ENCODE measurements at regions not wholly inside any gene's neighbourhood (a gene's known extent, or its start where the extent isn't known, plus 50 kb on each side); places are given as distances from the start of the nearest gene placed in this dataset.

DNA sequence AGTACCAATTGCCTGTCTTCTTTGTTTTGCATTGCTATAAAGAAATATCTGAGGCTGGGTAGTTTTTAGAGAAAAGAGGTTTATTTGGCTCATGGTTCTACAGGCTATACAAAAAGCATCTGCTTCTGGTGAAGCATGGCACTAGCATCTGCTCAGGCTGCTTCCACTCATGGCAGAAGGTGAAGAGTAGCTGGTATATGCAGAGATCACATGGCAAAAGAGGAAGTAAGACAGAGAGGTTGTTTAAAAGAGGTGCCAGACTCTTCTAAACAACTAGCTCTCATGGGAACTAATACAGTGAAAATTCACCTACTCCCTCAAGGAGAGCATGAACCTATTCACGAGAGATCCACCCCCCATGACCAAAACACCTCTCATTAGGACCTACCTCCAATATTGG is 56.7 kb upstream of the GUCA2B start:
- DNase-seq, result no peak

- DNase-seq, result no peak
These were observed 64.0 kb upstream of the GUCA2B start for GRCh38 chr1:42089246-42089645.

DNA sequence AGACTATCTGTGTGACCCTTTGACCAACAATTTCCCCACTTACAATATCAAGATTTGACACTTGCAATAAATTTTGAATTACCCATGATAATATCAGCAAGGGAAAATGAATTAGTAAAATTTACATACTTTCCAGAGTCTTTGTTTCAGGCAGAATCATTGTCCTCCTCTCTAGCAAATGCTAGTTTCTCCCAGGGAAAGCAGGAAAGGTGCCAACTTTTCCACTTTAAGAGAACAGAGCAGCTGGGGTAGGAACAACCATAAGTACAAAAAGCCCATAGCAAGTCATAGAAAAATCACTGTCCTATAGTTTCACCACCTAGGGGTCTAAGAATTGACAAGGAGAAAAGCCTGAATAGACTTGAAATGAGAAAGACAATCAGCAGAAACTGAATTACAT is 67.1 kb upstream of the GUCA2B start:
- DNase-seq, result no peak

DNA sequence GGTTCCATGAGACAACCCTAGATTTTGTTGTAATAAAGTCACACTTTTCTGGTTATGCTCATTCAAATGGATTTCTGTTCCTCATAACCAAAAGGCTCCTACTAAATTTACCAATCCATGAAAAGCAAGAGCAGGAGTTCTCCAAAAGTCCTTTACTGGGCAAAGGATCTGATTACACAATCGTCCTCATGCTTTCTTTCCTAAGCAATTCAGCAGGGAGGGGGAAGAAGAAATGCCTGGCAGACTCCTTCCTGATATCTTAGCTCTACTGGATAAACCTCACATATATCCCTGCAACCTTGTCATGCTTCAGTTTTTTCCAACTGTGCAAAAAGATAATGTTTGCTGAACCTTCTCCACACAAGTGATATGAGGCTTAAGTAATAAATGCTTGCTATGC is 67.6 kb upstream of the GUCA2B start:
- DNase-seq, result no peak

DNA sequence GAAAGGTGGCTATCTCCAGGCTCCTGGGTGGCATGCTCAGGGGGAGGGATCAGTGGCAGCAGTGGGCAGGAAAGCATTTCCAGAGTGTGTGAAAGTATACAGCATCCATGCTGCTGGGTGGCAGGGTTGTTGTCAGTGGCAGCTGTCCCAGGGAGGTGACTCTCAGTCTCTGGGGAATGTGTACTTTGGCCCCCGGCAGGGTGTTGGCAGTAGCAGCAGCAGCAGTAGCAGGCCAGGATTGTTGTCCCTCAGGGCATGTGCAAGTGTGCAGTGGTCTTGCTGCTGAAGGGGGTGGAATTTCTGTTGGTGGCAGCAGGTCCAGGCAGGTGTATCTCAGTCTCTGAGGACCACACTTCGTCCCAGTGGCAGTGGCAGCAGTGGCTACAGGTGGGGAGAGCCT is 71.7 kb upstream of the GUCA2B start:
- no peak for DNase-seq

- DNase-seq, result no peak
These were observed 78.0 kb upstream of the GUCA2B start for GRCh38 chr1:42075179-42075578.

DNA sequence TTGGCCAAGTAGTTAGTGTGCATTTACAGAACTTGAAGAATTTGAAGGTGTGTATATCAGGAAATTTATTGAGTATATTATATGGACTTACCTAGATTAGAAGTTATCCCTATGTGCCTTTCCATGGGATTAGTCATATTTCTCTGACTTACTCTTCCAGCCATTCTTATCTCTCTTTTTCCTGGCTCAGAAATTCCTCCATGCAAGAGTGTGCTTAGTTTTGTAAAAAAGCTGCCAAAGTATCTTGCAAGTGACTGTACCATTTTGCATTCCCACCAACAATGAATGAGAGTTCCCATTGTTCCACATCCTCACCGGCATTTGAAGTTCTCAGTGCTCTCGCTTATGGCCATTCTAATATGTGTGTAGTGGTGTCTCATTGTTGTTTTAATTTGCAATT is 82.2 kb upstream of the GUCA2B start:
- no peak for DNase-seq

- no peak for DNase-seq
These were observed 95.4 kb upstream of the GUCA2B start for GRCh38 chr1:42057800-42058199.

DNA sequence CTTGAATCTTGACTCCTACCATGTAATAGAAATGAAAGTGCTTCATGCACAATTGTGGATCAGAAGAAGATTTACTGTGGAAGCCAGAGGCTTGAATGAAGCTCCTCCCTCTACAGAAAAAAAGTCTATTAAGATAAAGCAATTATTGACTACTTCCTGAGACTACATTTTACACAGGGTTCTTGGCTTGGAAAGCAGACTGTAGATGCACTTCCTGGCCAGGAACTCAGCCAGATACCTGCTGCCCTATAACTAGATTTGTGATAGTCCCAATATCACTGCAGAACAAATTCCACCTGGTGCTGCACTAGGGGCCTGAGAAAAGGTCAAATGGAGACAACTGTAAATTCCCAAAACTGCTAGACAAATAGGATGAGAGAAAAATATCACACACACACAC is 96.8 kb upstream of the GUCA2B start:
- DNase-seq, result no peak

- no peak for DNase-seq
These were observed 98.1 kb upstream of the GUCA2B start for GRCh38 chr1:42055061-42055460.

GRCh38 chr1:42052072-42052699 is 101.0 kb upstream of the GUCA2B start:
- DNase-seq, result no peak

DNA sequence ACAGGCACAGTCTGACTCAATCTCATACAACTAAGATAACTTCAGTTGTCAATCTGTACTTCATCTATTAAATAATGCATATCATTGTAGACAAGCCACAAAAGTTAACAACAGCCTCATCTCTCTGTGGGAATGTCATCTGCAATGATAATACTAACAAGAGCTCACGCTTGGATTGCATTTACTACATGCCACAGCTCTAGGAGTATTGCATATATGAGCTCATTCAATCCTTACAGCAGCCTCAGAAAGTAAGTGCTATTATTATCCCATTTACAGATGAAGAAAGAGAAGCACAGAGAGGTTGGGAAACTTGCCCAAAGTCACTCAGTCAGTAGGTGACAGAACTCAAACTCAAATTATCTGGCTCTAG is 105.7 kb upstream of the GUCA2B start:
- no peak for DNase-seq

DNA sequence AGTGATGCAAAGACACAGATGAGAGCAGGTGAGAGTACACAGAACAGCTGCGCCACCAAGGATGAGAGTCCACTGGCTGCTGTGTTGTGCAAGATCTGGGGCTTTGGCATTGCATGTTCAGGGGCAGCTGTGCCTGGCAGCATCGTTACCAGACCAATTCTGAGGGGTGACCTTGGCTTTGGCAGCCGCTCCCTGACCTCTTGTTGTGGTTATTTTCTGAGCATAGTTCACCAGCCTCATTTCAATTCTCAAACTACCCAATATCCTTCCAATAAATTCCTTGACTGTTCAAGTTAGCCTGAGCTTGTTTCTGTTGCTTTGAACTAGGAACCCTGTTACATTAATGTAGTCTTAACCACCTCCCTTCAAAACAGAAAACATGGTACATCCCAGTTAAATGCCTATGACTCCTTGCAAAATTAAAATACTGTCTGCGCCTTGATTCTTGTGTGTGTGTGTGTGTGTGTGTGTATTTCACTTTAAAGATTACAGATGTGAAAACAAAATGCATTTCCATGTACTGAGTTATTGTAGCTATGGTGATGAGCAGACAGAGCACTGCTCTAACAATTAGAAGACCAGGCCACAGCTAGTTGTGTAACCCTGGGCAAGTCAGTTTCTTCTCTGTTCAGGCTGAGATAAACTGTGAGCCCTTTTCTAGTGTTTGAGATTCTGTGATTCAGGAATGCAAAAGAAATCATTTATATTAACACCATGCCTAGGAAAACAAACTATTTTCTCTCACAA is 106.3 kb upstream of the GUCA2B start:
- no peak for DNase-seq

GRCh38 chr1:42044346-42044745 is 108.9 kb upstream of the GUCA2B start:
- no peak for DNase-seq

- DNase-seq, result no peak
These were observed 109.4 kb upstream of the GUCA2B start for GRCh38 chr1:42043811-42044210.

GRCh38 chr1:42043182-42043581 is 110.0 kb upstream of the GUCA2B start:
- no peak for DNase-seq

DNA sequence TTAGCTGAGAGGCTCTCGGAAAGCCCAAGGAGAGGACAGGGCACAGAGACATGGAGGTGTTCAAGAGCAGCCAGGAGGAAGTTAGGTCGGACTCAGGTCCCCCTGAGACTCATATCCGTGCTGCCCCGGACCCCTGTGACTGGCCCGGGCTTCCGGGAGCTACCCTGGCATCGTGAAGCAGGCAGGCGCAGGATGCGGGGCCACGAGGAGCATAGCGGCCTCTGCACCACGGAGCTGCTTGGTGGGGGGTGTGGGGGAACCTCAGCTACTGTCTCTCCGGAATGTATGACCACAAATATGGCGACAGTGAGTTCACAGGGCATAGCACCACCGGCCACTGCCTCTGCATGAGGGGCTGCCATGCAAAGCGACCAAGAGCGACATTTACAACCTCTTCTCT is 112.2 kb upstream of the GUCA2B start:
- no peak for DNase-seq

- no peak for DNase-seq
These were observed 113.1 kb upstream of the GUCA2B start for GRCh38 chr1:42040159-42040558.

DNA sequence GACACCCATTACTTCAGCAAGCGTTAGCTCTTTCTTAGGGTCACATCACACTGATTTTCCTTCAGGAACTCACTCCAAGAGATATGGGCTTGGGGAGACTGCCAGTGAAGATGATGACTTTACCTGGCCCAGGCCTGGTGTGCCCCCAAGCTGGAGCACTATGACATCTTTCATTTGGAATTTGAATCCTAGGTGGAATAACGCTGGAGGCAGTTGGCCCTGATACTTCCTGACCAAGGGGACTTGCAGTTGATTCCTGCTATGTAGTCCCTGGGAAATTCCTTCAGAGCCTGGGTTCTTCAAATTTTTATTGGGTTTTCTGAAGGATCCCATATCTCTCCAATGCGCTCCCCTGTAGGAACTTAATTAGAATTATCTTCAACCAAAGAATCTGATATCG is 114.9 kb upstream of the GUCA2B start:
- DNase-seq, result no peak

- DNase-seq, result no peak
These were observed 115.6 kb upstream of the GUCA2B start for GRCh38 chr1:42037586-42037985.

GRCh38 chr1:42037161-42037560 is 116.0 kb upstream of the GUCA2B start:
- no peak for DNase-seq

GRCh38 chr1:42035830-42036604 is 117.2 kb upstream of the GUCA2B start:
- DNase-seq, result peak; percentile 96 to 98

DNA sequence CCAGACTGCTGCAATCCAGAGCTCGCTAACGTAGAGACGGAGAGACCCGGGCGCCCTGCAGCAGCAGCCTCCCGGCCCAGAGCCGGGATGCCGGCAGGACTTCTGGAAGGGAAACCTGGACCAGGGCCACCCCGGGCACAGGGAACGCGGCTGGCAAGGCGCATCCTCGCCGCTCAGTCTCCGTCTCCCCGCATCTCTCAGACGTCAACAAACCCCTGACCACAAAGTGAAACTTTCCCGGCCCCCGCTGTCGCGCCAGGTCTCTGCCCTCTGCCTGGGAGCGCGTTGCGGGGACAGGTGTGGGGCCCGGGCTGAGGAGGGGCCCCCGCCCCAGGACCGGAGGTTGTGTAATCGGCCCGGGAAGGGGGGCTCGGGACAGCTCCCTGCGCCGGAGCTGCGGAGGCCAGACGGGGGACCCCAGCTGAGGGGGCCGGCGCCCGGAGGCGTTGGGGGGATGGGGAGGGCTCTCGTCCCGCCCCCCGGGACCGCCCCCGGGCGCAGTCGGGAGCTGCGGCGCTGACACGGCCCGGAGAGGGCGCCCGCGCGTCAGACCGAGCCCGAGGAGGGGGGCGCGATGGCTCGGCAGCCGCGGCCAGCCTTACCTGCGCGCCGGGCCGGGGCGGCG is 116.6 kb upstream of the HIVEP3 start:
- no peak for DNase-seq

- no peak for DNase-seq
These were observed 115.7 kb upstream of the HIVEP3 start for GRCh38 chr1:42034426-42034825.

All from CD4-positive, alpha-beta T cell treated with Interferon alpha-2 for 1 hour (primary cell).